ENCODE measurements at regions not wholly inside any gene's neighbourhood (a gene's known extent, or its start where the extent isn't known, plus 50 kb on each side); places are given as distances from the start of the nearest gene placed in this dataset.

DNA sequence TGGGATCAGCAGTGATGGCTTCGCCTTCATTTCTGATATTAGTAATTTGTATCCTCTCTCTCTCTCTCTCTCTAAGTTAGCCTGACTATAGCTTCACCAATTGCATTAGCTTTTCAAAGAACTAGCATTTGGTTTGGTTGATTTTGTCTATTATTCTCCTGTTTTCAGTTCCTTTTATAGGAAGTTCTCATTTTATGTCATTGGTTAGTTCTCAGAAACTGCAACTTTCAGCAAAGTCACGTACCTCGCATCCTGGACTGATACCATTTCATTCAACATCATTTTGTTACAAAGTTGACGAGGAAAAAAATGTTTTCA, 450.8 kb downstream of the EIPR1 start (continued):
- TF ChIP-seq IRF5 (IDR thresholded peaks at IDR 0.05; ENCODE audit: borderline replicate concordance) (no peak), NR2C2 (IDR thresholded peaks at IDR 0.05; ENCODE audit: borderline replicate concordance, control insufficient read depth, insufficient read length, low read depth) (no peak), EED (IDR thresholded peaks at IDR 0.05; ENCODE audit: low read depth) (0 out of 2 replicates have a peak, but pooled peaks have one; percentile 34), DPF2 (IDR thresholded peaks at IDR 0.05) (peak; percentile 4; the same call in 1 of the 2 replicates)

GRCh38 chr2:2926009-2926857, 451.4 kb downstream of the EIPR1 start:
- ChIA-PET POLR2A (no interaction called here), SMC1A (ENCODE audit: uncharacterized antibody, unreplicated experiment) (interaction anchor here (0.6 kb wide), 2 partner anchors 22 to 683 kb away, joined by 3 to 4 read pairs; no protein-coding TSS in a partner anchor), RAD21 (ENCODE audit: unreplicated experiment) (interaction anchor here (1.4 kb wide), 2 partner anchors 18 to 26 kb away, joined by 3 to 4 read pairs; no protein-coding TSS in a partner anchor), CTCF (no interaction called here)
- Histone ChIP-seq H3K4me3 (no peak overlapping the region), H2AFZ (ENCODE audit: control insufficient read depth, low read depth, low read length) (no peak overlapping the region; the same call in 1 of the 2 replicates), H4K20me1 (ENCODE audit: control insufficient read depth, insufficient read depth) (no peaks in the 10 kb centered on the region), H3K79me2 (ENCODE audit: control insufficient read depth, insufficient read depth, low read length) (no peaks in the 10 kb centered on the region), H3K4me1 (ENCODE audit: control insufficient read depth, insufficient read depth, low read length) (no peaks in the 10 kb centered on the region), H3K27me3 (replicated peaks in 1 of 2; ENCODE audit: control insufficient read depth in 2 of 2, insufficient read depth in 2 of 2, low read length in 1 of 2) (no peaks in the 10 kb centered on the region), H3K4me2 (ENCODE audit: control insufficient read depth, insufficient read depth) (peak overlapping the region; percentile 38; the same call in 1 of the 2 replicates), H3K27ac (ENCODE audit: control insufficient read depth, insufficient read depth) (no peak overlapping the region), H3K9me3 (replicated peaks; ENCODE audit: control insufficient read depth, insufficient read depth, low read length) (peaks cover 2% of the 10 kb centered on the region; the same call in 2 of the 3 replicates), H3K36me3 (ENCODE audit: control insufficient read depth in 2 of 2, insufficient read depth in 2 of 2, low read length in 1 of 2) (no peaks in the 10 kb centered on the region), H3K9ac (ENCODE audit: control insufficient read depth, insufficient read depth, low read length) (no peak overlapping the region)
- in situ Hi-C loops (cut with MboI): no loop called here
- BruUV-seq (replicated peaks): no TSS peak
- ATAC-seq (peak; percentile 65), DNase-seq (ENCODE audit: low read depth, low spot score) (no peak), FAIRE-seq (no peak)
- intact Hi-C loops (cut with micrococcal nuclease; ENCODE audit: unreplicated experiment): no loop called here
- 14% methylated on average over 3 of the region's 3 CpGs for WGBS (ENCODE audit: insufficient coverage, insufficient replicate concordance, low lambda C conversion rate, missing lambda C conversion rate)
- no peak for TF ChIP-seq NRF1 (conservative IDR thresholded peaks at IDR 0.05; ENCODE audit: low read depth, low read length)
- TF ChIP-seq GABPA (IDR thresholded peaks at IDR 0.05; ENCODE audit: low read depth): no peak
- no peak for TF ChIP-seq HCFC1 (IDR thresholded peaks at IDR 0.05; ENCODE audit: low read length)
- no peak for TF ChIP-seq ZNF274 (IDR thresholded peaks at IDR 0.05; ENCODE audit: insufficient read depth, insufficient read length)
- TF ChIP-seq TCF12 (IDR thresholded peaks at IDR 0.05; ENCODE audit: low read depth, low read length): no peak
- no peak for TF ChIP-seq SMC3 (IDR thresholded peaks at IDR 0.05; ENCODE audit: borderline replicate concordance, low read length)
- no peak for TF ChIP-seq SMARCA5 (IDR thresholded peaks at IDR 0.05)
- TF ChIP-seq SUPT20H (IDR thresholded peaks at IDR 0.05; ENCODE audit: borderline replicate concordance, control insufficient read depth, low read depth, low read length): no peak
- peak; percentile 49 for TF ChIP-seq DPF2 (IDR thresholded peaks at IDR 0.05)
- TF ChIP-seq, protein P1, sequence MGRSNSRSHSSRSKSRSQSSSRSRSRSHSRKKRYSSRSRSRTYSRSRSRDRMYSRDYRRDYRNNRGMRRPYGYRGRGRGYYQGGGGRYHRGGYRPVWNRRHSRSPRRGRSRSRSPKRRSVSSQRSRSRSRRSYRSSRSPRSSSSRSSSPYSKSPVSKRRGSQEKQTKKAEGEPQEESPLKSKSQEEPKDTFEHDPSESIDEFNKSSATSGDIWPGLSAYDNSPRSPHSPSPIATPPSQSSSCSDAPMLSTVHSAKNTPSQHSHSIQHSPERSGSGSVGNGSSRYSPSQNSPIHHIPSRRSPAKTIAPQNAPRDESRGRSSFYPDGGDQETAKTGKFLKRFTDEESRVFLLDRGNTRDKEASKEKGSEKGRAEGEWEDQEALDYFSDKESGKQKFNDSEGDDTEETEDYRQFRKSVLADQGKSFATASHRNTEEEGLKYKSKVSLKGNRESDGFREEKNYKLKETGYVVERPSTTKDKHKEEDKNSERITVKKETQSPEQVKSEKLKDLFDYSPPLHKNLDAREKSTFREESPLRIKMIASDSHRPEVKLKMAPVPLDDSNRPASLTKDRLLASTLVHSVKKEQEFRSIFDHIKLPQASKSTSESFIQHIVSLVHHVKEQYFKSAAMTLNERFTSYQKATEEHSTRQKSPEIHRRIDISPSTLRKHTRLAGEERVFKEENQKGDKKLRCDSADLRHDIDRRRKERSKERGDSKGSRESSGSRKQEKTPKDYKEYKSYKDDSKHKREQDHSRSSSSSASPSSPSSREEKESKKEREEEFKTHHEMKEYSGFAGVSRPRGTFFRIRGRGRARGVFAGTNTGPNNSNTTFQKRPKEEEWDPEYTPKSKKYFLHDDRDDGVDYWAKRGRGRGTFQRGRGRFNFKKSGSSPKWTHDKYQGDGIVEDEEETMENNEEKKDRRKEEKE (IDR thresholded peaks at IDR 0.05): no peak
- no peak for TF ChIP-seq ESRRA (IDR thresholded peaks at IDR 0.05; ENCODE audit: low read length)
- TF ChIP-seq, protein P2, sequence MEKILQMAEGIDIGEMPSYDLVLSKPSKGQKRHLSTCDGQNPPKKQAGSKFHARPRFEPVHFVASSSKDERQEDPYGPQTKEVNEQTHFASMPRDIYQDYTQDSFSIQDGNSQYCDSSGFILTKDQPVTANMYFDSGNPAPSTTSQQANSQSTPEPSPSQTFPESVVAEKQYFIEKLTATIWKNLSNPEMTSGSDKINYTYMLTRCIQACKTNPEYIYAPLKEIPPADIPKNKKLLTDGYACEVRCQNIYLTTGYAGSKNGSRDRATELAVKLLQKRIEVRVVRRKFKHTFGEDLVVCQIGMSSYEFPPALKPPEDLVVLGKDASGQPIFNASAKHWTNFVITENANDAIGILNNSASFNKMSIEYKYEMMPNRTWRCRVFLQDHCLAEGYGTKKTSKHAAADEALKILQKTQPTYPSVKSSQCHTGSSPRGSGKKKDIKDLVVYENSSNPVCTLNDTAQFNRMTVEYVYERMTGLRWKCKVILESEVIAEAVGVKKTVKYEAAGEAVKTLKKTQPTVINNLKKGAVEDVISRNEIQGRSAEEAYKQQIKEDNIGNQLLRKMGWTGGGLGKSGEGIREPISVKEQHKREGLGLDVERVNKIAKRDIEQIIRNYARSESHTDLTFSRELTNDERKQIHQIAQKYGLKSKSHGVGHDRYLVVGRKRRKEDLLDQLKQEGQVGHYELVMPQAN (conservative IDR thresholded peaks at IDR 0.05): no peak
- 0 out of 2 replicates have a peak, but pooled peaks have one; percentile 38 for TF ChIP-seq PML (IDR thresholded peaks at IDR 0.05; ENCODE audit: low read length)
- no peak for TF ChIP-seq EED (IDR thresholded peaks at IDR 0.05; ENCODE audit: low read depth)
- TF ChIP-seq EGR1 (IDR thresholded peaks at IDR 0.05; ENCODE audit: borderline replicate concordance in 1 of 2, low read depth in 2 of 2, low read length in 2 of 2): no peak

Data from GM12878 (cell line).